ENCODE measurements at regions not wholly inside any gene's neighbourhood (a gene's known extent, or its start where the extent isn't known, plus 50 kb on each side); places are given as distances from the start of the nearest gene placed in this dataset.
"Not testable (repeated sequence)": the region's sequence is repeated elsewhere in the genome, so short reads cannot be mapped to it uniquely, and the experiment has no call there.

- no peak for TF ChIP-seq CTCF (IDR thresholded peaks at IDR 0.05; ENCODE audit: control insufficient read depth, extremely low read depth, insufficient read depth)
- H3K4me3 ChIP-seq (ENCODE audit: low read depth, low read length) = no peak overlapping the region
- DNase-seq (ENCODE audit: low read depth) = no peak
Measured at GRCh38 chr2:67614454-67614853, 217.3 kb downstream of the ETAA1 start.

- no peak overlapping the region for H3K4me3 ChIP-seq (ENCODE audit: low read depth, low read length)
- TF ChIP-seq CTCF (IDR thresholded peaks at IDR 0.05; ENCODE audit: control insufficient read depth, extremely low read depth, insufficient read depth) = no peak
- no peak for DNase-seq (ENCODE audit: low read depth)
Measured at GRCh38 chr2:67616749-67617148, 219.6 kb downstream of the ETAA1 start.

- DNase-seq (ENCODE audit: low read depth) = no peak
- H3K4me3 ChIP-seq (ENCODE audit: low read depth, low read length) = no peak overlapping the region
Measured at GRCh38 chr2:67619204-67619603, 222.1 kb downstream of the ETAA1 start.

DNA sequence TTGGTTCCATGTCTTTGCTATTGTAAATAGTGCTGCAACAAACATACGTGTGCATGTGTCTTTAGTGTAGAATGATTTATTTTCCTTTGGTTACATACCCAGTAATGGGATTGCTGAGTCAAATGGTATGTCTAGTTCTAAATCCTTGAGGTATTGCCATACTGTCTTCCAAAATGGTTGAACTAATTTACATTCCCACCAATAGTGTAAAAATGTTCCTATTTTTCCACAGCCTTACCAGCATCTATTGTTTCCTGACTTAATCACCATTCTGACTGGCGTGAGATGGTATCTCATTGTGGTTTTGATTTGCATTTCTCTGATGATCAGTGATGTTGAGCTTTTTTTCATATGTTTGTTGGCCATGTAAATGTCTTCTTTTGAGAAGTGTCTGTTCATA is 226.6 kb downstream of the ETAA1 start:
- H3K4me3 ChIP-seq (ENCODE audit: low read depth, low read length); DNase-seq (ENCODE audit: low read depth): not testable (repeated sequence)

More at GRCh38 chr2:67619204-67619603, 222.1 kb downstream of the ETAA1 start:
- no peak for TF ChIP-seq CTCF (IDR thresholded peaks at IDR 0.05; ENCODE audit: control insufficient read depth, extremely low read depth, insufficient read depth)

DNA sequence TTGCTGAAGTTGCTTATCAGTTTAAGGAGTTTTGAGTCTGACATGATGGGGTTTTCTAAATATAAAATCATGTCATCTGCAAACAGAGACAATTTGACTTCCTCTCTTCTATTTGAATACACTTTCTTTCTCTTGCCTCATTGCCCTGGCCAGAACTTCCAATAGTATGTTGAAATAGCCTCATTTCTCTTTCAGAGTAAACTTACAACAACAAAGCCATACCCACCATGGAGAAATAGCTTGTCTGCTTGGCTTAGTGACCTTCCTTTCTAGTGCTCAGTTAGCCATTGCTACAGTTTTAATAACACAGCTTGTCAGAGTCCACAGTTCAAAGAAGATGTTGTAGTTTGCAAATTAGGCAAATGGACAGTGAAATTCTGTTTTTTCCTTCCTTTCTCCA is 228.0 kb downstream of the ETAA1 start:
- TF ChIP-seq CTCF (IDR thresholded peaks at IDR 0.05; ENCODE audit: control insufficient read depth, extremely low read depth, insufficient read depth) = no peak
- no peak for DNase-seq (ENCODE audit: low read depth)
- H3K4me3 ChIP-seq (ENCODE audit: low read depth, low read length) = no peak overlapping the region

GRCh38 chr2:67625690-67626475 is 228.8 kb downstream of the ETAA1 start:
- TF ChIP-seq CTCF (IDR thresholded peaks at IDR 0.05; ENCODE audit: control insufficient read depth, extremely low read depth, insufficient read depth) = no peak
- H3K4me3 ChIP-seq (ENCODE audit: low read depth, low read length) = no peak overlapping the region
- no peak for DNase-seq (ENCODE audit: low read depth)

DNA sequence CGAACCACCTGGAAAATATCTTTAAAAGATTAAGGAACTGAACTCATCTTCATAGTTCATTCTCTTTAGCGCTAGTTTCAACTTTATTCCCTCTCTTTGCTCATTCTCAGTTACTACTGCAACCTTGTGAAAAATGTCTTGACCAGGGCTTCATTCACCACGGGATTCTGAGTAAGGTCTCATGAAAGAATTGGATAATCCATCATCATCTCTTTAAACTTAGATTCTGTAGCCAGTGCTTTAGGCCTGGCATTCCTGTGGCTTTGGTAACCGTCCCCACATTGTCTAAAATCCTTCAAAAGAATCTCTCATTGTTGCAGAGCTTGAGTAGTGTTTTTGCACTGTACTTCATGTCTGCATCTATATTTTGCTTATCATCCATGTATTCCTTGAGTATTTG is 229.5 kb downstream of the ETAA1 start:
- DNase-seq (ENCODE audit: low read depth) = no peak

More for the DNA sequence above, 229.5 kb downstream of the ETAA1 start:
- no peak for TF ChIP-seq CTCF (IDR thresholded peaks at IDR 0.05; ENCODE audit: control insufficient read depth, extremely low read depth, insufficient read depth)
- no peak overlapping the region for H3K4me3 ChIP-seq (ENCODE audit: low read depth, low read length)
